CD4-positive, alpha-beta memory T cell (primary cell): ENCODE measurements at regions not wholly inside any gene's neighbourhood (a gene's known extent, or its start where the extent isn't known, plus 50 kb on each side); places are given as distances from the start of the nearest gene placed in this dataset.

Source experiments
- CTCF ChIA-PET: fragments of 350-600 bp; sonication (Branson Sonifier 250); formaldehyde crosslinking; loops from one replicate; lab custom pipeline; 2021; ENCODE audit warnings: inconsistent platforms; ENCODE audit not compliant: partially characterized antibody; lab: Charles Lee
- POLR2A ChIA-PET: fragments of 350-600 bp; sonication (Branson Sonifier 250); formaldehyde crosslinking; loops from one replicate; lab custom pipeline; 2021; ENCODE audit not compliant: partially characterized antibody; lab: Charles Lee
- DNase-seq, 5 donors: peaks; one replicate each; pipeline versions ENCODE4 v3.0.0 to v3.0.0-alpha.2; 2020 to 2022; ENCODE audit warnings: mixed read lengths in 1 of 5
- H3K27ac ChIP-seq: one replicate; pipeline ENCODE4 v1.7.0; 2013; ENCODE audit warnings: low read depth, low read length
- H3K27me3 ChIP-seq: 2 replicates; pipeline ENCODE4 v1.7.0; 2013; ENCODE audit warnings: mild to moderate bottlenecking, low read length, moderate library complexity; ENCODE audit not compliant: insufficient read depth
- H3K36me3 ChIP-seq: 2 replicates; pipeline ENCODE4 v1.7.0; 2013; ENCODE audit warnings: mild to moderate bottlenecking, low read length, moderate library complexity; ENCODE audit not compliant: insufficient read depth
- H3K4me1 ChIP-seq: 2 replicates; pipeline ENCODE4 v1.7.0; 2013; ENCODE audit warnings: mild to moderate bottlenecking, low read length, moderate library complexity; ENCODE audit not compliant: insufficient read depth
- H3K4me3 ChIP-seq, 2 donors: one replicate each; pipeline ENCODE4 v1.7.0; 2013; ENCODE audit warnings: low read length in 2 of 2, mild to moderate bottlenecking in 1 of 2
- H3K9me3 ChIP-seq, 2 donors: one replicate each; pipeline ENCODE4 v1.7.0; 2013; ENCODE audit warnings: low read length in 2 of 2, control low read depth in 1 of 2; ENCODE audit not compliant: control insufficient read depth in 1 of 2
- H3K27ac Mint-ChIP-seq, 7 donors: one replicate each; pipeline ENCODE4 v1.8.0; 2020 to 2021; ENCODE audit warnings: mixed read lengths in 7 of 7, mild to moderate bottlenecking in 6 of 7, inconsistent platforms in 3 of 7, moderate library complexity in 3 of 7
- H3K27me3 Mint-ChIP-seq, 2 donors: one replicate each; pipeline ENCODE4 v1.8.0; 2020 to 2021; ENCODE audit warnings: mixed read lengths in 2 of 2
- H3K36me3 Mint-ChIP-seq, 2 donors: one replicate each; pipeline ENCODE4 v1.8.0; 2020 to 2021; ENCODE audit warnings: mixed read lengths in 2 of 2, inconsistent platforms in 1 of 2, mild to moderate bottlenecking in 1 of 2
- H3K4me1 Mint-ChIP-seq, 4 donors: one replicate each; pipeline ENCODE4 v1.8.0; 2020 to 2021; ENCODE audit warnings: mixed read lengths in 4 of 4, mild to moderate bottlenecking in 1 of 4
- H3K4me3 Mint-ChIP-seq, 8 donors: one replicate each; pipeline ENCODE4 v1.8.0; 2020 to 2021; ENCODE audit warnings: mixed read lengths in 8 of 8, mild to moderate bottlenecking in 7 of 8, moderate library complexity in 6 of 8, inconsistent platforms in 3 of 8
- H3K9me3 Mint-ChIP-seq, 8 donors: one replicate each; pipeline ENCODE4 v1.8.0; 2020 to 2021; ENCODE audit warnings: mixed read lengths in 8 of 8, mild to moderate bottlenecking in 5 of 8, inconsistent platforms in 3 of 8, moderate library complexity in 1 of 8
- intact Hi-C: fragments of 100-400 bp; cut with micrococcal nuclease; formaldehyde crosslinking; loops from one replicate; pipeline ENCODE4 v1.15.1; 2023

DNA sequence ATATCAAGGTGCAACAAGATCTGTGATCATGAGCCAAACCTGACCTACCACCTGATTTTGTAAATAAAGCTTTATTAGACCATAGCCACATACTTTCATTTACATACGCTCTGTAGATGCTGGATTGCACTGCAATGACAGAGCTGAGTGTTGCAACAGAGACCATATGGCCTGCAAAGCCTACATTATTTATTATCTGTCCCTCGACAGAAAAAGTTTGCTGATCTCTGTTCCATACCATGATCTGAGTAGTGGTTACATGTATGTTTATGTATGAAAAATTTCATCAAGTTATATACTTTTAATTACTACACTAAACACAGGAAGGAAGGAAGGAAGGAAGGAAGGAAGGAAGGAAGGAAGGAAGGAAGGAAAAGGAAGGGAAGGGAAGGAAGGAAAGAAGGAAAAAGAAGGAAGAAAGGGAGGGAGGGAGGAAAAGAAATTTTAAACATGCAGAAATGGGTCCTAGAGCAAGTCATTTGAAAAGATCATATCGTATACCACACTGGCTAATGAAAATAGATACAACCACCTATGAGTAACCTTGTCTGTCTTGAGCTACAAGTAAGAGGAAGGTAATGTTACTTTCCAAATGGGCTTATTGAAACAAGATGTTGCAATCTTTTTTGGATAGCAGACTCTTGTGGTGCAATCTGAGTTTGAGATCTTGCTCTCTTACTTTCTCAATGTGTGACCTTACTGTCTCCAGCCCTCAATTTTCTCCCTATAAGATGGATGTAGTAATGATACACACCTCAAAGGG is 441.0 kb downstream of the KIF16B start:
- Mint-ChIP-seq H3K36me3 (no peaks in the 10 kb centered on the region), H3K9me3 (peaks cover 0 to 25% (median 6%) of the 10 kb centered on the region in 8 donors), H3K27ac (no peak overlapping the region), H3K4me3 (no peak overlapping the region), H3K4me1 (no peaks in the 10 kb centered on the region), H3K27me3 (no peaks in the 10 kb centered on the region)
- intact Hi-C loops: no loop called here
- ChIA-PET CTCF (no interaction called here), POLR2A (no interaction called here)
- H3K27ac ChIP-seq: no peak overlapping the region
- H3K4me3 ChIP-seq: no peak overlapping the region
- H3K27me3 ChIP-seq: no peaks in the 10 kb centered on the region
- no peak for DNase-seq
- no peaks in the 10 kb centered on the region for H3K36me3 ChIP-seq
- no peaks in the 10 kb centered on the region for H3K4me1 ChIP-seq
- H3K9me3 ChIP-seq: no peaks in the 10 kb centered on the region

DNA sequence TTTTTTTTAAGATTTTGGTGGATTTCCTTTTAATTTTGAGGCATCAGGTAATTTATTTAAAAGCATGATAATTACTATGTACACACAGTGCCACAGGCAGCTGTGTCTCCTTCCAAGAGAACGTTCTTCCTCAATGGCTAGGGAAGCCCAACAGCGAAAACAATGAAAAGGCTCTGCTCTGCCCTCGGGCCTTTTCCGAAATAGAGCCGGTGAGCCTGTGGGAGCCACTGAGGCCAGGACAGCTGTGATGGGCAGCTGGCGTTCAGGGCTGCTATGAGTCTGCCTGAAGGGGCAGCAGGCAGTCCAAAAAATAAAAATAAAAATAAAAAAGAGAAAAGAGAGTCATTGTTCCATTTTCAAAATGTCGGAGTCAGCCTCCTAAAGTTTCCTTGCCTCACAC is 443.8 kb downstream of the KIF16B start:
- Histone ChIP-seq H3K4me3 (no peak overlapping the region), H3K36me3 (no peaks in the 10 kb centered on the region), H3K27me3 (no peaks in the 10 kb centered on the region), H3K4me1 (no peaks in the 10 kb centered on the region), H3K27ac (no peak overlapping the region), H3K9me3 (no peaks in the 10 kb centered on the region)
- POLR2A ChIA-PET: no interaction called here
- intact Hi-C loops: no loop called here
- H3K27ac Mint-ChIP-seq: no peak overlapping the region
- H3K9me3 Mint-ChIP-seq: peaks cover 0 to 13% (median 4%) of the 10 kb centered on the region in 8 donors
- no peaks in the 10 kb centered on the region for H3K4me1 Mint-ChIP-seq
- no peak for DNase-seq
- CTCF ChIA-PET: no interaction called here
- no peaks in the 10 kb centered on the region for H3K36me3 Mint-ChIP-seq
- H3K4me3 Mint-ChIP-seq: no peak overlapping the region
- H3K27me3 Mint-ChIP-seq: no peaks in the 10 kb centered on the region

DNA sequence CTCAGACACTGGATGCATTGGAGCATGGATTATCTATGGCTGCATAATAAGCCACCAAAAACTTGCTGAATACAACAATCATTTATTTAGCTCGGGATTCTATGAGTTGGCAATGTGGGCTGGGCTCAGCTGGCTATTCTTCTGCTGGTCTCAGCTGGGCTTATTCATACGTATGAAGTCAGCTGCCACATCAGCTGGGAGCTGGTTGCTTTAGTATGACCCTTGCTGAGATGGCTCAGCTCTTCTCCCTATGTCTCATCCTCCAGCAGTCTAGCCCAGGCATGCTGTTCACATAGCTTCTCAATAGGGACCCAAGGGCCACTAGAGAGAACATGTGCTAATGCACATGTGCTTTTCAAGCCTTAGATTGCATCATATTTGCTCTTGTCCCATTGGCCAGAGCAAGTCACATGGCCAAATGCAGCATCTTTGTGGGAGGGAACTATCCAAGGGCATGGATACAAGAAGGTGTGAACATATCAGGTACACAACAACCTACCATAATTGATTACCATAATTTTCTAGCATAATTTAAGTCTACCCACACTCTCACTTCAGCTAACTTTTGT is 444.6 kb downstream of the KIF16B start:
- no peak for DNase-seq
- no peak overlapping the region for H3K4me3 Mint-ChIP-seq
- intact Hi-C loops: no loop called here
- Histone ChIP-seq H3K27ac (no peak overlapping the region), H3K9me3 (no peaks in the 10 kb centered on the region), H3K4me1 (no peaks in the 10 kb centered on the region), H3K36me3 (no peaks in the 10 kb centered on the region), H3K27me3 (no peaks in the 10 kb centered on the region), H3K4me3 (no peak overlapping the region)
- peaks cover 0 to 13% (median 3%) of the 10 kb centered on the region in 8 donors for H3K9me3 Mint-ChIP-seq
- ChIA-PET CTCF (no interaction called here), POLR2A (no interaction called here)
- H3K27me3 Mint-ChIP-seq: no peaks in the 10 kb centered on the region
- no peaks in the 10 kb centered on the region for H3K4me1 Mint-ChIP-seq
- no peak overlapping the region for H3K27ac Mint-ChIP-seq
- no peaks in the 10 kb centered on the region for H3K36me3 Mint-ChIP-seq

DNA sequence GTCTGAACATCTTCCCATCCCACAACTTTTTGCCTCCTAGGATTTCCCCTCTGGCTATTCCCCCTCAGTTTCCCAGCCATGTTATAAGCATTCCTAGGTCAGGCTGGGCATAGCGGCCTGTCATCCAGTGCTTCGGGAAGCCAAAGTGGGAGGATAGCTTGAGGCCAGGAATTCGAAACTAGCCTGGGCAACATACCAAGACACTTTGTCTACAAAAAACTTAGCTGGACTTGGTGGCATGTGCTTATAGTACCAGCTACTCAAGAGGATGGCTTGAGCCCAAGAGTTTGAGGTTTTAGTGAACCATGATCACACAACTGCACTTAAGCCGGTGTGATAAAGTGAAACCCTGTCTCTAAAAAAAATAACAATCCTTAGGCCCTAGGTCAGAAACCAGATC is 447.4 kb downstream of the KIF16B start:
- Mint-ChIP-seq H3K27me3 (no peaks in the 10 kb centered on the region), H3K4me1 (no peaks in the 10 kb centered on the region), H3K27ac (no peak overlapping the region), H3K9me3 (peaks cover 0 to 6% (median 3%) of the 10 kb centered on the region in 8 donors), H3K36me3 (no peaks in the 10 kb centered on the region), H3K4me3 (no peak overlapping the region)
- Histone ChIP-seq H3K36me3 (no peaks in the 10 kb centered on the region), H3K9me3 (no peaks in the 10 kb centered on the region), H3K4me1 (no peaks in the 10 kb centered on the region), H3K27ac (no peak overlapping the region), H3K4me3 (no peak overlapping the region), H3K27me3 (no peaks in the 10 kb centered on the region)
- DNase-seq: no peak
- ChIA-PET POLR2A (no interaction called here), CTCF (no interaction called here)
- intact Hi-C loops: no loop called here

DNA sequence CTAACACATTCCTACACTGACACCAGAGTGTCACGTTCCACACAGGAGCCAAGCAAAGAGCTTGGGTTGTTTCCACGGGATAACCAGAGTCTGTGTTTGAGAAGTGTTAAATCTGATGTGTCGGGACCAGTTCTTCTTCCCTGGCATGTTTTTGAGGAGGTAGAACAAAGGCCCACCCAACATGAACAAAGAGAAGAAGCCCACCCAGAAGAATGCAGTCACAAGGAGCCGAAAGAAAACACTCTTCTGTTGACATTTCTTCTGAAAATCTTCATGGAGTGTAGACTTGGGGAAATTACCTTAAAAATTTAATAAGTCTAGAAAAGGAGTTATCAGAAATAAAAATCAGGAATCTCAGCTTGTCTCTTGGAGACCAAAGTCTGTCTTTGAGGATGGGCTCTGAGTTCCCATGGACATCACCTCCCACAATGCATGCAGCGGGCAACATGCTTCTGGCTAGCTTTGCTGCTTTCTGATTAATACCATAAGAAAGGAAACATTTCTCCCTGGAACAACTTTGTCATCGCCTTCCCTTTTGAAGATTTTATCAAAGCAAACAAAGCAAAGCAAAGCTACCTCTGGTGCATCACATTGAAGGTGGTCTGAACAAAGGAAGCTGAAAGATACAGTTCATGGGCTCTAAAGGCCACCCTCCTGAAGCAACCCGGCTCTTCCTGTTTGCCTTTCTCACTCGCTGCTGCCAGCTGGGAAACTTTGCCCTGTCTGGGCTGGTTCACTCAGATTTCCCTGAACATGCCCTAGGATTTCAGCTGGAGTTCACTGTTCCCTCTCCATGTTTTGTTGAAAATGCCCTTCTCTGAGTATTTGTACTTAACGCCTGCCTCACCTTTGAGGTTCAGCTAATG is 448.1 kb downstream of the KIF16B start:
- H3K27me3 Mint-ChIP-seq: no peaks in the 10 kb centered on the region
- Histone ChIP-seq H3K27me3 (no peaks in the 10 kb centered on the region), H3K9me3 (no peaks in the 10 kb centered on the region), H3K4me1 (no peaks in the 10 kb centered on the region), H3K4me3 (no peak overlapping the region), H3K36me3 (no peaks in the 10 kb centered on the region), H3K27ac (no peak overlapping the region)
- H3K4me3 Mint-ChIP-seq: no peak overlapping the region
- no peak for DNase-seq
- H3K9me3 Mint-ChIP-seq: peaks cover 0 to 4% (median under 1%) of the 10 kb centered on the region in 8 donors
- no peaks in the 10 kb centered on the region for H3K36me3 Mint-ChIP-seq
- H3K27ac Mint-ChIP-seq: no peak overlapping the region
- ChIA-PET POLR2A (no interaction called here), CTCF (no interaction called here)
- no peaks in the 10 kb centered on the region for H3K4me1 Mint-ChIP-seq
- intact Hi-C loops: no loop called here

DNA sequence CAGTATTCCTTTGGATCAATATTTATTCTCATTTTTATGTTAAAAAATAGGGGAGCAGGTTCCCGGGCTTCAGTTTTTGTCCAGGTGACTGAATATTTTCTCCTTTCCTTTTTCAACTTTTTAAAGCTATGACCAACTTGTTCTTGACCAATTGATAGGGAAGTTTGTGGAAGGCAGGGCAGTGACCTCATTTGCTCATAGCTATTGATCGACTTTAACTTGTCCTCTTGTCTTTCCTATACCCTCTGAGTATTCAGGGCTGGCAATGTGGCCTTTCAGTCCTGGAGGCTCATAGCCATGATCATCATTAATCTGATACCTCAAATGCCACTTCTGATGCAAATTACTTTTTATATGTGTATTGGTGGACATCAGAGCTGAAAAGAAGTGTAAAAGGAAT is 448.8 kb downstream of the KIF16B start:
- H3K4me1 Mint-ChIP-seq: no peaks in the 10 kb centered on the region
- peaks cover 0 to 6% (median 1%) of the 10 kb centered on the region in 8 donors for H3K9me3 Mint-ChIP-seq
- no peak for DNase-seq
- H3K36me3 ChIP-seq: no peaks in the 10 kb centered on the region
- H3K36me3 Mint-ChIP-seq: no peaks in the 10 kb centered on the region
- ChIA-PET POLR2A (no interaction called here), CTCF (no interaction called here)
- no peaks in the 10 kb centered on the region for H3K27me3 Mint-ChIP-seq
- H3K27ac ChIP-seq: no peak overlapping the region
- H3K4me3 ChIP-seq: no peak overlapping the region
- H3K27me3 ChIP-seq: no peaks in the 10 kb centered on the region
- H3K4me1 ChIP-seq: no peaks in the 10 kb centered on the region
- no peaks in the 10 kb centered on the region for H3K9me3 ChIP-seq
- H3K4me3 Mint-ChIP-seq: no peak overlapping the region
- no peak overlapping the region for H3K27ac Mint-ChIP-seq
- intact Hi-C loops: no loop called here

DNA sequence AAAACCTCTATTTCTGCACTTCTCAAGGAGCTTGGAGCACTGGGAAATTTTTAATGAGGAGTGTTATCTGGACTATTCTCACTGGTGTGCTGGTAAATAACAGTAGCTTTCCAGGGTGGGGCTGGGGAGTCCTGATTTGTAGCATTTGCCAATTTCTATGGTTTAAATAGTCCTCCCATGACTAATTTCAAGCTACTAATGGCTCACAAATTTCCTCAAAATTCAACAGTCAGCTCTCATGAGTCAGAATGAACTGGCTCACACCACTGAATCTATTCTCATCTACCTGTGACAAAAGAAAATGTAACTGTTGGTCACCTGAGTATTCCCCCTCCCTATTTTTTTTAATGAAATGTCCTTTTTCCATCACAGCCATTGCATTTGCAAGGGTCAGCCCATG is 449.6 kb downstream of the KIF16B start:
- no peak overlapping the region for H3K27ac Mint-ChIP-seq
- H3K27me3 Mint-ChIP-seq: no peaks in the 10 kb centered on the region
- H3K4me3 Mint-ChIP-seq: no peak overlapping the region
- H3K4me3 ChIP-seq: no peak overlapping the region
- no peaks in the 10 kb centered on the region for H3K4me1 ChIP-seq
- H3K36me3 Mint-ChIP-seq: no peaks in the 10 kb centered on the region
- no peak for DNase-seq
- peaks cover 0 to 6% (median 2%) of the 10 kb centered on the region in 8 donors for H3K9me3 Mint-ChIP-seq
- H3K36me3 ChIP-seq: no peaks in the 10 kb centered on the region
- H3K4me1 Mint-ChIP-seq: no peaks in the 10 kb centered on the region
- POLR2A ChIA-PET: no interaction called here
- no peaks in the 10 kb centered on the region for H3K27me3 ChIP-seq
- CTCF ChIA-PET: no interaction called here
- intact Hi-C loops: no loop called here
- H3K27ac ChIP-seq: no peak overlapping the region
- H3K9me3 ChIP-seq: no peaks in the 10 kb centered on the region
